Keratinocyte (primary cell): ENCODE measurements at regions not wholly inside any gene's neighbourhood (a gene's known extent, or its start where the extent isn't known, plus 50 kb on each side); places are given as distances from the start of the nearest gene placed in this dataset.

ENCODE experiments used
- EZH2 ChIP-seq: IDR thresholded peaks from one replicate; pipeline ENCODE4 v1.6.1; 2012; ENCODE audit warnings: inconsistent platforms, mild to moderate bottlenecking, low read length, moderate library complexity
- TF ChIP-seq, protein P1 (sequence below), 3 experiments: IDR thresholded peaks in 1 of 3; conservative IDR thresholded peaks in 1 of 3; optimal IDR thresholded peaks in 1 of 3; 2 replicates in 2 of 3; 3 replicates in 1 of 3; pipeline versions ENCODE3 to v1.5.1; 2011; ENCODE audit warnings: low read length in 3 of 3, mild to moderate bottlenecking in 3 of 3, moderate library complexity in 2 of 3, control low read depth in 1 of 3, inconsistent platforms in 1 of 3; ENCODE audit not compliant: insufficient read depth in 2 of 3; ENCODE audit errors: extremely low read depth in 1 of 3

GRCh38 chr21:19713313-19713712 is 1284.9 kb upstream of the NCAM2 start:
- TF ChIP-seq, protein P1, sequence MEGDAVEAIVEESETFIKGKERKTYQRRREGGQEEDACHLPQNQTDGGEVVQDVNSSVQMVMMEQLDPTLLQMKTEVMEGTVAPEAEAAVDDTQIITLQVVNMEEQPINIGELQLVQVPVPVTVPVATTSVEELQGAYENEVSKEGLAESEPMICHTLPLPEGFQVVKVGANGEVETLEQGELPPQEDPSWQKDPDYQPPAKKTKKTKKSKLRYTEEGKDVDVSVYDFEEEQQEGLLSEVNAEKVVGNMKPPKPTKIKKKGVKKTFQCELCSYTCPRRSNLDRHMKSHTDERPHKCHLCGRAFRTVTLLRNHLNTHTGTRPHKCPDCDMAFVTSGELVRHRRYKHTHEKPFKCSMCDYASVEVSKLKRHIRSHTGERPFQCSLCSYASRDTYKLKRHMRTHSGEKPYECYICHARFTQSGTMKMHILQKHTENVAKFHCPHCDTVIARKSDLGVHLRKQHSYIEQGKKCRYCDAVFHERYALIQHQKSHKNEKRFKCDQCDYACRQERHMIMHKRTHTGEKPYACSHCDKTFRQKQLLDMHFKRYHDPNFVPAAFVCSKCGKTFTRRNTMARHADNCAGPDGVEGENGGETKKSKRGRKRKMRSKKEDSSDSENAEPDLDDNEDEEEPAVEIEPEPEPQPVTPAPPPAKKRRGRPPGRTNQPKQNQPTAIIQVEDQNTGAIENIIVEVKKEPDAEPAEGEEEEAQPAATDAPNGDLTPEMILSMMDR (optimal IDR thresholded peaks at IDR 0.05 in 1 of 3, IDR thresholded peaks at IDR 0.05 in 1 of 3, conservative IDR thresholded peaks at IDR 0.05 in 1 of 3; ENCODE audit: extremely low read depth in 1 of 3, insufficient read depth in 2 of 3, low read length in 3 of 3) = no peak
- no peak for TF ChIP-seq EZH2
